DND-41 (cell line): ENCODE measurements at regions not wholly inside any gene's neighbourhood (a gene's known extent, or its start where the extent isn't known, plus 50 kb on each side); places are given as distances from the start of the nearest gene placed in this dataset.
A peak's percentile ranks its signal among the peaks of the same experiment; 100 is the strongest.

ENCODE experiments used
- ATAC-seq: fragments of 200-7000 bp; cut with Tn5 transposase; 3 replicates; pipeline ENCODE4 v1.9.1; 2021; ENCODE audit warnings: low read depth; ENCODE audit not compliant: insufficient read depth
- DNase-seq: peaks from one replicate; pipeline ENCODE4 v3.0.0-alpha.2; 2020
- H2AFZ ChIP-seq: 2 replicates; pipeline ENCODE4 v1.6.0; 2012; ENCODE audit warnings: low read depth, low read length
- H3K27ac ChIP-seq: 2 replicates; pipeline ENCODE4 v1.5.1; 2012; ENCODE audit warnings: low read length, inconsistent platforms
- H3K27me3 ChIP-seq: fragments of 200-600 bp; sonication (generic); 2 replicates; pipeline ENCODE4 v1.6.0; 2012; ENCODE audit warnings: low read length, mild to moderate bottlenecking, inconsistent platforms; ENCODE audit not compliant: insufficient read depth, poor library complexity
- H3K36me3 ChIP-seq: 2 replicates; pipeline ENCODE4 v1.5.1; 2012; ENCODE audit warnings: low read length, inconsistent platforms; ENCODE audit not compliant: insufficient read depth
- H3K4me1 ChIP-seq: 2 replicates; pipeline ENCODE4 v1.5.1; 2012; ENCODE audit warnings: mild to moderate bottlenecking, low read length; ENCODE audit not compliant: insufficient read depth
- H3K4me2 ChIP-seq: 2 replicates; pipeline ENCODE4 v1.6.0; 2012; ENCODE audit warnings: mild to moderate bottlenecking, moderate library complexity, low read length, inconsistent platforms; ENCODE audit not compliant: insufficient read depth
- H3K4me3 ChIP-seq, 2 experiments: fragments of 200-600 bp in 1 of 2; shearing (Covaris generic) in 1 of 2; 2 replicates each; pipeline ENCODE4 v1.5.1; 2012 to 2016; ENCODE audit warnings: inconsistent platforms in 2 of 2, low read length in 2 of 2, mild to moderate bottlenecking in 2 of 2, low read depth in 1 of 2, moderate library complexity in 1 of 2
- H3K79me2 ChIP-seq: 2 replicates; pipeline ENCODE4 v1.6.0; 2012; ENCODE audit warnings: low read length, inconsistent platforms; ENCODE audit not compliant: insufficient read depth
- H3K9ac ChIP-seq: 2 replicates; pipeline ENCODE4 v1.6.0; 2012; ENCODE audit warnings: low read depth, mild to moderate bottlenecking, inconsistent platforms, low read length, moderate library complexity
- H3K9me3 ChIP-seq: 2 replicates; pipeline ENCODE4 v1.5.1; 2012; ENCODE audit warnings: low read length, moderate library complexity, mild to moderate bottlenecking, inconsistent platforms; ENCODE audit not compliant: insufficient read depth, severe bottlenecking
- H4K20me1 ChIP-seq: 2 replicates; pipeline ENCODE4 v1.6.0; 2012; ENCODE audit warnings: low read length; ENCODE audit not compliant: insufficient read depth
- EZH2 ChIP-seq: IDR thresholded peaks from 3 replicates; pipeline ENCODE4 v1.6.1; 2012; ENCODE audit warnings: borderline replicate concordance, low read depth, mild to moderate bottlenecking, moderate library complexity, low read length, inconsistent platforms; ENCODE audit not compliant: severe bottlenecking
- TF ChIP-seq, protein P1 (sequence below): IDR thresholded peaks from 2 replicates; pipeline ENCODE4 v1.5.1; 2012; ENCODE audit warnings: borderline replicate concordance, low read length, moderate library complexity, mild to moderate bottlenecking; ENCODE audit not compliant: poor library complexity, severe bottlenecking; ENCODE audit errors: extremely low read depth

DNA sequence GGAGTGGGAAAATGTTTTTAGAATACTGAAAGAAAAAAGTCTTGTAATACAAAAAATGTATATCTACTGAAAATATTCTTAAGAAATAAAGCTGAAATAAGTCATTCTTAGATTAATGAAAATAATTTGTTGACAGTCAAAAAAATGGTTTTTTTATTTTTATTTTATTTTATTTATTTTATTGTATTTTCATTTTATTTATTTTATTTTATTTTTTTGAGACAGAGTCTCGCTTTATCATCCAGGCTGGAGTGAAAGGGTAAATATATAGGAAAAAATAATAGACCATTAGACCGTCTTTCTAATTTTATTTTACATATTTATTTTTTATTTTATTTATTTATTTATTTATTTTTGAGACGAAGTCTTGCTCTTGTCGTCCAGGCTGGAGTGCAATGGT lies 1583.6 kb upstream of the TMEFF2 start:
- H3K79me2 ChIP-seq, result no peaks in the 10 kb centered on the region

DNA sequence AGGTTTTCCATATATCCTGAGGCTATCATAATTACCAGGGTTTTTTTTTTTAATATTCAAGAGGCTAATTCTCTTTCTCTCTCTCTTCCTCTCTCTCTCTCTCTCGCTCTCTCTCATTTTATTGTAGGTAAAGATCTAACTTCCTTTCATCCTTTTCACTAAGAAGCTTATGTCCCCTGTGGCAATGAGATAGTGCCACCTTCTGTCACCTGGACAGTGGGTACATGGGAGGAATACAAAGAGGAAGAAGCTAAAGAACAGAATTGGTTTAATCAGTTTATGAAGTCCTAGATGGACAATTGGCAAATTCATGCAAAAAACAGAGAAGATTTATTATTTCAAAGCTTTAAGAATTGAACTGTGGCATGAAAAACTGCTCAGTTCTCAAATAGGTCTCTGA lies 1582.3 kb upstream of the TMEFF2 start:
- Histone ChIP-seq H3K27me3 (no peaks in the 10 kb centered on the region), H3K4me1 (no peaks in the 10 kb centered on the region), H3K9ac (no peak overlapping the region), H3K9me3 (no peaks in the 10 kb centered on the region), H4K20me1 (no peaks in the 10 kb centered on the region), H3K36me3 (no peaks in the 10 kb centered on the region), H3K4me2 (no peak overlapping the region), H3K79me2 (no peaks in the 10 kb centered on the region), H2AFZ (no peak overlapping the region), H3K4me3 (no peak overlapping the region), H3K27ac (no peak overlapping the region)
- TF ChIP-seq EZH2, result no peak
- TF ChIP-seq, protein P1, sequence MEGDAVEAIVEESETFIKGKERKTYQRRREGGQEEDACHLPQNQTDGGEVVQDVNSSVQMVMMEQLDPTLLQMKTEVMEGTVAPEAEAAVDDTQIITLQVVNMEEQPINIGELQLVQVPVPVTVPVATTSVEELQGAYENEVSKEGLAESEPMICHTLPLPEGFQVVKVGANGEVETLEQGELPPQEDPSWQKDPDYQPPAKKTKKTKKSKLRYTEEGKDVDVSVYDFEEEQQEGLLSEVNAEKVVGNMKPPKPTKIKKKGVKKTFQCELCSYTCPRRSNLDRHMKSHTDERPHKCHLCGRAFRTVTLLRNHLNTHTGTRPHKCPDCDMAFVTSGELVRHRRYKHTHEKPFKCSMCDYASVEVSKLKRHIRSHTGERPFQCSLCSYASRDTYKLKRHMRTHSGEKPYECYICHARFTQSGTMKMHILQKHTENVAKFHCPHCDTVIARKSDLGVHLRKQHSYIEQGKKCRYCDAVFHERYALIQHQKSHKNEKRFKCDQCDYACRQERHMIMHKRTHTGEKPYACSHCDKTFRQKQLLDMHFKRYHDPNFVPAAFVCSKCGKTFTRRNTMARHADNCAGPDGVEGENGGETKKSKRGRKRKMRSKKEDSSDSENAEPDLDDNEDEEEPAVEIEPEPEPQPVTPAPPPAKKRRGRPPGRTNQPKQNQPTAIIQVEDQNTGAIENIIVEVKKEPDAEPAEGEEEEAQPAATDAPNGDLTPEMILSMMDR, result peak; percentile 20
- ATAC-seq (no peak), DNase-seq (no peak)

More for the DNA sequence above, 1583.6 kb upstream of the TMEFF2 start:
- no peak overlapping the region for H3K27ac ChIP-seq
- ATAC-seq (no peak), DNase-seq (no peak)
- no peaks in the 10 kb centered on the region for H3K36me3 ChIP-seq
- H3K4me3 ChIP-seq, result no peak overlapping the region
- H3K9me3 ChIP-seq, result no peaks in the 10 kb centered on the region
- H3K4me1 ChIP-seq, result no peaks in the 10 kb centered on the region
- H2AFZ ChIP-seq, result no peak overlapping the region
- no peaks in the 10 kb centered on the region for H3K27me3 ChIP-seq
- no peak overlapping the region for H3K4me2 ChIP-seq
- H4K20me1 ChIP-seq, result no peaks in the 10 kb centered on the region
- H3K9ac ChIP-seq, result no peak overlapping the region
- TF ChIP-seq, protein P1, result no peak
- no peak for TF ChIP-seq EZH2

DNA sequence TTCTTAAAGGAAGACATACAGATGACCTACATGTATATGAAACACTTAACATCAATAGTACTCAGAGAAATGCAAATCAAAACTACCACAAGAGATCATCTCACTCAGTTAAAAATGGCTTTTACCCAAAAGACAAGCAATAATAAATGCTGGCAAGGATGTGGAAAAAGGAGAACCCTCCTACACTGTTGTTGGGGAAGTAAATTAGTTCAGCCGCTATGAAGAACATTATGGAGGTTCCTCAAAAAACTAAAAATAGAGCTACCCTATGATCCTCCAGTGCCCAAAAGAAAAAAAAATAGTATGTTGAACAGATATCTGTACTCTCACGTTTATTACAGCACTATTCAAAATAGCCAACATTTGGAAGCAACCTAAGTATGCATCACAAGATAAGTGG lies 1579.4 kb upstream of the TMEFF2 start:
- H3K36me3 ChIP-seq, result no peaks in the 10 kb centered on the region
- no peak for DNase-seq
- no peaks in the 10 kb centered on the region for H3K4me1 ChIP-seq
- H3K27me3 ChIP-seq, result no peaks in the 10 kb centered on the region
- no peak overlapping the region for H3K9ac ChIP-seq
- no peaks in the 10 kb centered on the region for H3K79me2 ChIP-seq
- TF ChIP-seq, protein P1, result no peak
- ATAC-seq, result no peak
- H4K20me1 ChIP-seq, result no peaks in the 10 kb centered on the region
- no peak overlapping the region for H3K4me2 ChIP-seq
- no peak overlapping the region for H3K4me3 ChIP-seq
- no peaks in the 10 kb centered on the region for H3K9me3 ChIP-seq
- no peak overlapping the region for H2AFZ ChIP-seq
- no peak overlapping the region for H3K27ac ChIP-seq

DNA sequence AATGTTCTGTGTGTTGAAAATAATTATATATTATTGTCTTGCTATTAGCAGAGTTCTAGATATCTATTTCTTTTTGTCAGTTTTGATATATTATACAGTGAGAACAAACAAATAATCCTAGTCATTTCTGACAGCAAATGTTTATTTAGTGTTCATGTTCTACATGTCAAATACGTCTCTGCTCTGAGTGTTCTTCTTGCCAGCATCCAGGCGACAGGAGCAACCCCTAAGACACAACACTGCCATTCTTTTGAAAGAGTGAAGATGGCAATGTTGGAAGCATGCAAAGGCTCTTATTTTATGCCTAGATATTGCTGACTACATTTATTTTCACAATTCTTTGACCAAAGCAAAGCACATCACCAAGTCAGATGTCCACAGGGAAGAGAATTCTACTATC lies 1556.6 kb upstream of the TMEFF2 start:
- TF ChIP-seq, protein P1, result no peak
- TF ChIP-seq EZH2, result no peak
- no peak for ATAC-seq

More for the DNA sequence above, 1556.6 kb upstream of the TMEFF2 start:
- no peaks in the 10 kb centered on the region for H4K20me1 ChIP-seq
- no peak overlapping the region for H3K4me2 ChIP-seq
- no peak overlapping the region for H3K4me3 ChIP-seq
- H3K27me3 ChIP-seq, result no peaks in the 10 kb centered on the region
- no peaks in the 10 kb centered on the region for H3K9me3 ChIP-seq
- H3K79me2 ChIP-seq, result no peaks in the 10 kb centered on the region
- no peak overlapping the region for H3K9ac ChIP-seq
- no peak overlapping the region for H3K27ac ChIP-seq
- no peaks in the 10 kb centered on the region for H3K36me3 ChIP-seq
- no peak for DNase-seq
- H2AFZ ChIP-seq, result no peak overlapping the region
- no peaks in the 10 kb centered on the region for H3K4me1 ChIP-seq
